ENCODE measurements at regions not wholly inside any gene's neighbourhood (a gene's known extent, or its start where the extent isn't known, plus 50 kb on each side); places are given as distances from the start of the nearest gene placed in this dataset.

DNA sequence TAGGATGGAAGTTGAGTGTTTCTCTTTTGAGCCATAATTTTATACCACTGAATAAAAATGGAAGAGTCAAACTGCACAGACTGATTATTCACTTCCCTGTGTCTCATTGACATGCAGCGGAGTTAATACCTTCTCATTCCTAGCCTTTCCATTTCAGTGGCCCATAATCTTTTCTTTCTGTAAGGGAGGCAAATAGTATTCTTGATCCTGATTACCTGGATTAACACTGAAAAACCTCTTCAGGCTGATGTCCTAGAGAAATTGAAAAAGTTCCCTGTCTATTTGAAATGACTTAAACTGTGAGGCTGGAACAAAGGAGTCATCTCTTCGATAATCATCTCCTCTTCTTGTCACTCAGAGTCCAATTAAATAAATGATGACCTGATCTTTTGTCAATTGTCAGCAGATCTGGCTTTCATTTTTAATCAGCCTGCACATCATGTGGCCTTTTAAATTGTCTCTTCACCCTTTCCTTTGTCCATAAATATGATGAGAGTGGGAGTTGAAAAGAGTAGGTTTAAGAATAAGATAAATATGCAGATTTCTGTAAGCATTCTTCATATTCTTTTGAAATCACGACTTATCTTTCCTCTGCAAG is 713.0 kb downstream of the EPM2A start (continued):
- TF ChIP-seq, protein P1, sequence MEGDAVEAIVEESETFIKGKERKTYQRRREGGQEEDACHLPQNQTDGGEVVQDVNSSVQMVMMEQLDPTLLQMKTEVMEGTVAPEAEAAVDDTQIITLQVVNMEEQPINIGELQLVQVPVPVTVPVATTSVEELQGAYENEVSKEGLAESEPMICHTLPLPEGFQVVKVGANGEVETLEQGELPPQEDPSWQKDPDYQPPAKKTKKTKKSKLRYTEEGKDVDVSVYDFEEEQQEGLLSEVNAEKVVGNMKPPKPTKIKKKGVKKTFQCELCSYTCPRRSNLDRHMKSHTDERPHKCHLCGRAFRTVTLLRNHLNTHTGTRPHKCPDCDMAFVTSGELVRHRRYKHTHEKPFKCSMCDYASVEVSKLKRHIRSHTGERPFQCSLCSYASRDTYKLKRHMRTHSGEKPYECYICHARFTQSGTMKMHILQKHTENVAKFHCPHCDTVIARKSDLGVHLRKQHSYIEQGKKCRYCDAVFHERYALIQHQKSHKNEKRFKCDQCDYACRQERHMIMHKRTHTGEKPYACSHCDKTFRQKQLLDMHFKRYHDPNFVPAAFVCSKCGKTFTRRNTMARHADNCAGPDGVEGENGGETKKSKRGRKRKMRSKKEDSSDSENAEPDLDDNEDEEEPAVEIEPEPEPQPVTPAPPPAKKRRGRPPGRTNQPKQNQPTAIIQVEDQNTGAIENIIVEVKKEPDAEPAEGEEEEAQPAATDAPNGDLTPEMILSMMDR (IDR thresholded peaks at IDR 0.05): no peak

DNA sequence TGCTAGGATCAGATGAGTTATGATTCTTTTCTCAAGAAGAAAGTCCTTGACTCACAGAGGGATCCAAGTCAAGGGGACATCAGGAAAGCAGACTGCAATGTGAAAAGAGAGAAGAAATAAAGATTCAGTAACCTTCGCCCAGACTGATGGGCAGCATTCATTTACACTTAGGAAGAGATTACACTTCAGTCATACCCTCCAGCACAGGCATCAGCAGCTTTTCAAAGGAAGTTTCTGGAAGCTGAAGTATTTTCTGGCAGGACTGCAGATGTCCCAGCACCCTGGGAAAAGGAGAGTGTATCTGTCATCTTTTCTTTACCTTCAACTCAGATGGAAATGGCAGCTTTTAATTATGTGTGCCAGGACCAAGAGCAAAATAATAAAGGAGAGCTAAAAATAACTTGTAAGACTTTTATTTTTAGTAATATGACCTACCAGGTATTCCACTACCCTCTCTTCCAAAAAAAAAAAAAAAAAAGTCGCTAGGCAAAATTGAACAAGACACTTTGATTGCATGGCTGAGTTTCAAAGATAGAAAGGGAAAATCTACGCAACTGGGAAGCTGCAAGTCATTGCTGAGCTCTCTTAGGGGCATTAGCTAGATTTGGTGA is 712.1 kb downstream of the EPM2A start:
- Mint-ChIP-seq H3K27me3 (ENCODE audit: low read depth) (no peaks in the 10 kb centered on the region), H3K9me3 (no peaks in the 10 kb centered on the region), H3K4me1 (peaks cover 16% of the 10 kb centered on the region), H3K36me3 (no peaks in the 10 kb centered on the region), H3K27ac (no peak overlapping the region), H3K4me3 (no peak overlapping the region)
- TF ChIP-seq ETV6 (CRISPR knock-in tag; IDR thresholded peaks at IDR 0.05): no peak
- POLR2A ChIA-PET: no interaction called here
- CTCF ChIA-PET: interaction anchor here (0.6 to 0.8 kb wide), 2 partner anchors 19 to 47 kb away, joined by 4 to 5 read pairs; no protein-coding TSS in a partner anchor
- no peak for DNase-seq (ENCODE audit: low spot score)
- ATAC-seq: no peak

DNA sequence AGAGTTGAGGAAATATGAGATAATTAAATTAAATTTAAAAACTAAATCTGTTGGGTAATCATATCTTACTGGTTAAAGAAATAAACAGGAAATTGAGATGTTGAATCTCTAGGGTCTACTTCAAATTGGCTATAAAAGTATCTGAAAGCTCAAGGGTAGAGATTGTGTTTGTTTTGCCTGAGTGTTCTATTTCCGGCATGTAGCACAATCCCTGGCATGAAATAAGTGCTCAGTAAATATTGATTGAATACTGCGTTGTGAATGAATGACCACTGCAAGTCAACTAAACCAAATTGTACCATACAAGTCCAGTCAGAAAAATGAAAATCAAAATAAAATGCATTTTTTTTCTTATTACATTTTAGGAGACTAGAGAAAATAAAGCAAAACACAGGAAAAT is 709.8 kb downstream of the EPM2A start:
- ATAC-seq: no peak
- Mint-ChIP-seq H3K27me3 (ENCODE audit: low read depth) (no peaks in the 10 kb centered on the region), H3K36me3 (no peaks in the 10 kb centered on the region), H3K4me3 (no peak overlapping the region), H3K9me3 (no peaks in the 10 kb centered on the region), H3K4me1 (peaks cover 16% of the 10 kb centered on the region), H3K27ac (no peak overlapping the region)
- CTCF ChIA-PET: no interaction called here
- no peak for TF ChIP-seq ATF1 (CRISPR knock-in tag; IDR thresholded peaks at IDR 0.05)
- TF ChIP-seq, protein P2, sequence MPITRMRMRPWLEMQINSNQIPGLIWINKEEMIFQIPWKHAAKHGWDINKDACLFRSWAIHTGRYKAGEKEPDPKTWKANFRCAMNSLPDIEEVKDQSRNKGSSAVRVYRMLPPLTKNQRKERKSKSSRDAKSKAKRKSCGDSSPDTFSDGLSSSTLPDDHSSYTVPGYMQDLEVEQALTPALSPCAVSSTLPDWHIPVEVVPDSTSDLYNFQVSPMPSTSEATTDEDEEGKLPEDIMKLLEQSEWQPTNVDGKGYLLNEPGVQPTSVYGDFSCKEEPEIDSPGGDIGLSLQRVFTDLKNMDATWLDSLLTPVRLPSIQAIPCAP (CRISPR knock-in tag; IDR thresholded peaks at IDR 0.05): no peak
- no peak for TF ChIP-seq FOXK1 (CRISPR knock-in tag; IDR thresholded peaks at IDR 0.05)
- TF ChIP-seq, protein P3, sequence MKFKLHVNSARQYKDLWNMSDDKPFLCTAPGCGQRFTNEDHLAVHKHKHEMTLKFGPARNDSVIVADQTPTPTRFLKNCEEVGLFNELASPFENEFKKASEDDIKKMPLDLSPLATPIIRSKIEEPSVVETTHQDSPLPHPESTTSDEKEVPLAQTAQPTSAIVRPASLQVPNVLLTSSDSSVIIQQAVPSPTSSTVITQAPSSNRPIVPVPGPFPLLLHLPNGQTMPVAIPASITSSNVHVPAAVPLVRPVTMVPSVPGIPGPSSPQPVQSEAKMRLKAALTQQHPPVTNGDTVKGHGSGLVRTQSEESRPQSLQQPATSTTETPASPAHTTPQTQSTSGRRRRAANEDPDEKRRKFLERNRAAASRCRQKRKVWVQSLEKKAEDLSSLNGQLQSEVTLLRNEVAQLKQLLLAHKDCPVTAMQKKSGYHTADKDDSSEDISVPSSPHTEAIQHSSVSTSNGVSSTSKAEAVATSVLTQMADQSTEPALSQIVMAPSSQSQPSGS (CRISPR knock-in tag; IDR thresholded peaks at IDR 0.05; ENCODE audit: borderline replicate concordance, low read depth): no peak
- no peak for DNase-seq (ENCODE audit: low spot score)
- POLR2A ChIA-PET: no interaction called here

DNA sequence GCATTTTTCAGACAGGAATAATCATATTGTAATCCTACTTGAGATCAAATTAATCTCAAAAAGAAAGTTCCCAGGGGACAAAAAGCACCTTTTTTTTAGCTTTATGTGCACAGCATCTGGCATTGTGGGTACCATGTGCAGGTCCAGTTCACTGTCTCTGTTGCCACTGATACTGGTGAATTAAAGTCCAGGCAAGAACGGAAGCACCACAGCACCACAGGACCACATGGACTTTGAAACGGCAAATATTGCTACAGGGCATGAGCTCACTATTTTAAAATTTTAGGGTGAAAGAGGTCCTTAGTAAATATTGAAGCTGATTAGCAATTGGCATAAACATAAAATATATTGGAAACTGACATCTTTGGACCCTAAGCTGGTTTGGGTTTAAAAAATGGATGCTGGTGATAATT is 709.0 kb downstream of the EPM2A start:
- ATAC-seq: no peak
- Mint-ChIP-seq H3K27me3 (ENCODE audit: low read depth) (no peaks in the 10 kb centered on the region), H3K9me3 (no peaks in the 10 kb centered on the region), H3K4me1 (peaks cover 16% of the 10 kb centered on the region), H3K4me3 (no peak overlapping the region), H3K36me3 (no peaks in the 10 kb centered on the region), H3K27ac (no peak overlapping the region)
- ChIA-PET CTCF (no interaction called here), POLR2A (interaction anchor here (0.6 kb wide), 1 partner anchor 303 kb away, joined by 3 read pairs; no protein-coding TSS in a partner anchor)
- no peak for DNase-seq (ENCODE audit: low spot score)
- TF ChIP-seq, protein P4, sequence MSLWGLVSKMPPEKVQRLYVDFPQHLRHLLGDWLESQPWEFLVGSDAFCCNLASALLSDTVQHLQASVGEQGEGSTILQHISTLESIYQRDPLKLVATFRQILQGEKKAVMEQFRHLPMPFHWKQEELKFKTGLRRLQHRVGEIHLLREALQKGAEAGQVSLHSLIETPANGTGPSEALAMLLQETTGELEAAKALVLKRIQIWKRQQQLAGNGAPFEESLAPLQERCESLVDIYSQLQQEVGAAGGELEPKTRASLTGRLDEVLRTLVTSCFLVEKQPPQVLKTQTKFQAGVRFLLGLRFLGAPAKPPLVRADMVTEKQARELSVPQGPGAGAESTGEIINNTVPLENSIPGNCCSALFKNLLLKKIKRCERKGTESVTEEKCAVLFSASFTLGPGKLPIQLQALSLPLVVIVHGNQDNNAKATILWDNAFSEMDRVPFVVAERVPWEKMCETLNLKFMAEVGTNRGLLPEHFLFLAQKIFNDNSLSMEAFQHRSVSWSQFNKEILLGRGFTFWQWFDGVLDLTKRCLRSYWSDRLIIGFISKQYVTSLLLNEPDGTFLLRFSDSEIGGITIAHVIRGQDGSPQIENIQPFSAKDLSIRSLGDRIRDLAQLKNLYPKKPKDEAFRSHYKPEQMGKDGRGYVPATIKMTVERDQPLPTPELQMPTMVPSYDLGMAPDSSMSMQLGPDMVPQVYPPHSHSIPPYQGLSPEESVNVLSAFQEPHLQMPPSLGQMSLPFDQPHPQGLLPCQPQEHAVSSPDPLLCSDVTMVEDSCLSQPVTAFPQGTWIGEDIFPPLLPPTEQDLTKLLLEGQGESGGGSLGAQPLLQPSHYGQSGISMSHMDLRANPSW (CRISPR knock-in tag; conservative IDR thresholded peaks at IDR 0.05; ENCODE audit: low read depth): no peak
- TF ChIP-seq GABPB1 (CRISPR knock-in tag; IDR thresholded peaks at IDR 0.05): peak; percentile 72
- TF ChIP-seq SOX15 (CRISPR knock-in tag; IDR thresholded peaks at IDR 0.05): no peak

Data from WTC11 (cell line).